Thyroid gland (tissue), 4 donors: ENCODE measurements at regions not wholly inside any gene's neighbourhood (a gene's known extent, or its start where the extent isn't known, plus 50 kb on each side); places are given as distances from the start of the nearest gene placed in this dataset.
"Not testable (repeated sequence)": the region's sequence is repeated elsewhere in the genome, so short reads cannot be mapped to it uniquely, and the experiment has no call there.

Experiments
- DNase-seq, 2 donors: peaks; one replicate each; pipeline ENCODE4 v3.0.0-alpha.2; 2019
- H3K27ac ChIP-seq, 3 donors: fragments of 200-600 bp; sonication (generic); 1 replicate in 2 of 3; 2 replicates in 1 of 3; pipeline ENCODE4 v1.5.1; 2016 to 2019; ENCODE audit warnings: mild to moderate bottlenecking in 1 of 3, moderate library complexity in 1 of 3
- H3K27me3 ChIP-seq: fragments of 200-600 bp; sonication (generic); one replicate; pipeline ENCODE4 v1.5.1; 2019
- H3K36me3 ChIP-seq, 2 donors: fragments of 200-600 bp; sonication (generic); one replicate each; pipeline ENCODE4 v1.5.1; 2016 to 2019
- H3K4me1 ChIP-seq, 2 donors: fragments of 200-600 bp; sonication (generic); one replicate each; pipeline ENCODE4 v1.5.1; 2017 to 2019
- H3K4me3 ChIP-seq, 3 donors: fragments of 200-600 bp; sonication (generic); replicated peaks in 1 of 3; 1 replicate in 2 of 3; 2 replicates in 1 of 3; pipeline ENCODE4 v1.5.1; 2016; ENCODE audit warnings: mild to moderate bottlenecking in 1 of 3
- H3K9me3 ChIP-seq: fragments of 200-600 bp; sonication (generic); one replicate; pipeline ENCODE4 v1.5.1; 2017
- CTCF ChIP-seq, 6 experiments: fragments of 200-600 bp in 3 of 6; fragments of 450-650 bp in 3 of 6; sonication (generic) in 3 of 6; IDR thresholded peaks; one replicate each; pipeline ENCODE4 v1.5.1; 2016 to 2019; ENCODE audit warnings: antibody characterized with exemption in 6 of 6, mild to moderate bottlenecking in 2 of 6, inconsistent platforms in 1 of 6, moderate library complexity in 1 of 6
- POLR2A ChIP-seq, 2 donors: fragments of 450-650 bp; IDR thresholded peaks; one replicate each; pipeline ENCODE4 v1.6.1; 2017; ENCODE audit warnings: antibody characterized with exemption in 2 of 2, mild to moderate bottlenecking in 2 of 2, moderate library complexity in 1 of 2
- WGBS, 2 donors: methylation state at CpG; one replicate each; pipeline ENCODE4 v1.1.5; 2017; 5-methylcytosine and 5-hydroxymethylcytosine counted together
- intact Hi-C: fragments of 100-400 bp; cut with DNase I; formaldehyde crosslinking; loops from one replicate; pipeline ENCODE4 v1.15.1; 2023

- Histone ChIP-seq H3K9me3 (no peaks in the 10 kb centered on the region), H3K4me1 (no peaks in the 10 kb centered on the region), H3K27ac (no peak overlapping the region), H3K27me3 (no peaks in the 10 kb centered on the region), H3K36me3 (no peaks in the 10 kb centered on the region), H3K4me3 (no peak overlapping the region)
- no peak for DNase-seq
- no peak for TF ChIP-seq CTCF (IDR thresholded peaks at IDR 0.05)
- TF ChIP-seq POLR2A (IDR thresholded peaks at IDR 0.05), result no peak
- 79 to 94% methylated on average over 1 of the region's 1 CpG for WGBS, 2 donors
- intact Hi-C loops, result no loop called here
Observed at GRCh38 chr10:37489658-37490003, 364.2 kb downstream of the ANKRD30A start.

DNA sequence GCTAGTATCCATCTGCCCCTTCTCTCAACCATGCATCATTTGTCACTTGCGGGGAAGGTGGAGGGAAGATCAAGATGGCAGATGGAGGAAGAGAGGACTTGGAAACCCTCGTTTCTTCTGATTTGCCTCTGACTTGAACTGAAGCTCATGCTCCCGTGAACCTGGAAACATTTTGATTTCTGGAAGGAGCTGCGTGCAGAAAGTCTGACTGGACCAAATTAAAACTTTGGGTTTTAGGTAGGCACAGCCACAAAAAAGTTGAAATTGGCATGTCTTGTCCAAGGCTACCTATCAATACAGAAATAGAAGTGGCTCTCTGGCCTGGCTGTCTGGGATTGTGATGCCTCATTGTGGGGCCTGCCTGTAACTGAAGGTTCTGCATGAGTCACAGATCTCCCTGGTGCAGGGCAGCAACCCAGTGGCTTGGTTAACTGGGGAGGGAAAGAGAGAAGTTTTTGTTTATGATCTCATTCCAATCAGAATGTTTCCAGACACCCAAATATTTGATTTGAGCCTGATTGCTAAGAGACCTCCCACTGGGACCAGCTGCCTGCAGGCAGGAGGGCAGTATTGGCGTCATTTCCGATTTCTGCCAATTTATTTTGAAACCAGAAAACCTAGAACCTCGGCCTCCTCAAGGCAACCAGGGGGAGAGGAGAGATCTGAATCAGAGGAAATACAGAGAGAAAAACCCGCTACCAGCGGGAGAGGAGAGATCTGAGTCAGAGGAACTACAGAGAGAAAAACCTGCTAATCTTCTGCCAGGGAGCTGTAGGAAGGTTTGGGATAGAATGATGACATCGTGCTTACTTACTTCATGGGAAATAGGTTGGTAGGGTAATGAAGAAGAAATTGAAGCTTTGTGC, 363.6 kb downstream of the ANKRD30A start:
- intact Hi-C loops, result no loop called here
- WGBS, 2 donors, result 78 to 82% methylated on average over 10 of the region's 10 CpGs
- Histone ChIP-seq H3K36me3 (no peaks in the 10 kb centered on the region), H3K27ac (no peak overlapping the region), H3K27me3 (no peaks in the 10 kb centered on the region), H3K4me3 (no peak overlapping the region), H3K4me1 (no peaks in the 10 kb centered on the region), H3K9me3 (no peaks in the 10 kb centered on the region)
- DNase-seq, result no peak
- TF ChIP-seq POLR2A (IDR thresholded peaks at IDR 0.05) (no peak), CTCF (IDR thresholded peaks at IDR 0.05) (no peak)

GRCh38 chr10:37480596-37480995, 355.2 kb downstream of the ANKRD30A start:
- H3K4me3 ChIP-seq, intact Hi-C loops, H3K36me3 ChIP-seq, H3K27ac ChIP-seq, H3K27me3 ChIP-seq, H3K9me3 ChIP-seq, DNase-seq, H3K4me1 ChIP-seq: not testable (repeated sequence)
- 88 to 92% methylated on average over 5 of the region's 5 CpGs for WGBS, 2 donors

- TF ChIP-seq CTCF (IDR thresholded peaks at IDR 0.05) (no peak), POLR2A (IDR thresholded peaks at IDR 0.05) (no peak)
- intact Hi-C loops, result no loop called here
- Histone ChIP-seq H3K27ac (no peak overlapping the region), H3K4me1 (no peaks in the 10 kb centered on the region), H3K36me3 (no peaks in the 10 kb centered on the region), H3K4me3 (no peak overlapping the region), H3K27me3 (no peaks in the 10 kb centered on the region), H3K9me3 (no peaks in the 10 kb centered on the region)
- 77 to 80% methylated on average over 7 of the region's 7 CpGs for WGBS, 2 donors
- DNase-seq, result no peak
Observed at GRCh38 chr10:37479469-37479868, 354.1 kb downstream of the ANKRD30A start.

DNA sequence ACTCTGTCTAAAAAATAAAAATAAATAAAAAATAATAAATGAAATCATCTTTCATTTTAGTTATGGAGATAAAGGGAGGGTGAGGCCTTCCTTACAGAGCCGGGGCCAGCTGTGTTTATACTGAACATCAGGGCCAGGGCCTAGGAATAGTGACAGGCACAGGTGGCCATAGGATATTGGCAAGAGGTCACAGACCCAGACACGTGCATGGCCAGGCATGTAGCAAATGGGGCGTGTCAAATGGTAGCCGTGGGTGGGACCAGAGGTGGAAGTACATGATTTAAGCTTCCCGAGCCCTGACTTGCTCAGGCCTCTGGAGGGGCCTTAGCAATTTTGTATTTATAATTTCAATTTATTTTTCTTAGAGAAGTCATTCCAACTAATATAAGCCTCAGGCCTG, 353.0 kb downstream of the ANKRD30A start:
- Histone ChIP-seq H3K27me3 (no peaks in the 10 kb centered on the region), H3K9me3 (no peaks in the 10 kb centered on the region), H3K36me3 (no peaks in the 10 kb centered on the region), H3K4me3 (no peak overlapping the region), H3K4me1 (no peaks in the 10 kb centered on the region), H3K27ac (no peak overlapping the region)
- 71 to 79% methylated on average over 5 of the region's 5 CpGs for WGBS, 2 donors
- intact Hi-C loops, result no loop called here
- TF ChIP-seq POLR2A (IDR thresholded peaks at IDR 0.05) (no peak), CTCF (IDR thresholded peaks at IDR 0.05) (no peak)
- DNase-seq, result no peak
